ENCODE measurements at regions not wholly inside any gene's neighbourhood (a gene's known extent, or its start where the extent isn't known, plus 50 kb on each side); places are given as distances from the start of the nearest gene placed in this dataset.

GRCh38 chr21:20592463-20592862 is 405.7 kb upstream of the NCAM2 start:
- no peak for TF ChIP-seq CTCF (IDR thresholded peaks at IDR 0.05; ENCODE audit: extremely low read depth in 1 of 2, insufficient read depth in 1 of 2, low read depth in 1 of 2, low read length in 2 of 2)
- TF ChIP-seq EZH2 (IDR thresholded peaks at IDR 0.05; ENCODE audit: borderline replicate concordance, low read depth, low read length, severe bottlenecking), result no peak
- no peak for TF ChIP-seq JUN (IDR thresholded peaks at IDR 0.05; ENCODE audit: borderline replicate concordance, insufficient read depth, insufficient read length, low read depth)
- TF ChIP-seq FOS (IDR thresholded peaks at IDR 0.05; ENCODE audit: borderline replicate concordance, insufficient read depth, low read length), result no peak
- TF ChIP-seq MAX (IDR thresholded peaks at IDR 0.05; ENCODE audit: insufficient read depth, insufficient read length), result no peak
- no peak for TF ChIP-seq GATA2 (IDR thresholded peaks at IDR 0.05; ENCODE audit: insufficient read depth, insufficient read length, low read depth, low read length)
- TF ChIP-seq POLR2A (IDR thresholded peaks at IDR 0.05; ENCODE audit: low read depth, low read length), result no peak
- no peak for TF ChIP-seq POLR2AphosphoS5 (IDR thresholded peaks at IDR 0.05; ENCODE audit: insufficient read depth, low read depth, low read length)
- TF ChIP-seq MYC (IDR thresholded peaks at IDR 0.05; ENCODE audit: low read depth, low read length), result no peak

Data from endothelial cell of umbilical vein (primary cell).